Kidney tubule cell (primary cell): ENCODE measurements at regions not wholly inside any gene's neighbourhood (a gene's known extent, or its start where the extent isn't known, plus 50 kb on each side); places are given as distances from the start of the nearest gene placed in this dataset.
"Not testable (repeated sequence)": the region's sequence is repeated elsewhere in the genome, so short reads cannot be mapped to it uniquely, and the experiment has no call there.

Experiments
- DNase-seq: peaks from one replicate; pipeline ENCODE4 v3.0.0-alpha.2; 2018; ENCODE audit warnings: low spot score

DNA sequence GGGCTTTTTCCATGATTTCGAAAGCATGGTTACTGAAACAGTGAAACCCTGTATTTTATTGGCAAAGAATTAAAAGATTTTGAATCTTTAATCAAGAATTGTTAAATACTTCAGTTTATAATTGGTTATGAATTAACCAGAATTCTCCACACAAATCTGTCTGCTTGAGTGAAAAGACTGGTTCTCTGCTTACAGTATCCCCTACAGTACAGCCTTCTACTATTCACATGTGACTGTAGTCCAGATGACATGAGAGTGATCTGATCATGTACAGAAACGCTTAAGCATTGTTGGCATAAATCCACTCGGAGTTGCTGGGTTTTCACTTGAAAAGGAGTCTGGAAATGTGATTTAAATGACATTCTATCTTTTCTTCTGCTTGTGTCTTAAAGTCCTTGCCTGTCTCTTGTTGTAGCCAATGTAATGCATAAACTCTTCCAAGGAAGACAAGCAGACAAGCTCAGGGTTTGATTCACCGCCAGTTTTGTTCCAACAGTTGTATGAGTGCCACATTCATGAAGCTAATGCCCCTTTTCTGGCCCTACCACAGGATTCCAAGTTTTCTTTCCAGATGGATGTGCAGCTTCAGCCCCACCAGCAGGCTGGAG lies 222.0 kb upstream of the LRIG3 start:
- peak; percentile 3 for DNase-seq

DNA sequence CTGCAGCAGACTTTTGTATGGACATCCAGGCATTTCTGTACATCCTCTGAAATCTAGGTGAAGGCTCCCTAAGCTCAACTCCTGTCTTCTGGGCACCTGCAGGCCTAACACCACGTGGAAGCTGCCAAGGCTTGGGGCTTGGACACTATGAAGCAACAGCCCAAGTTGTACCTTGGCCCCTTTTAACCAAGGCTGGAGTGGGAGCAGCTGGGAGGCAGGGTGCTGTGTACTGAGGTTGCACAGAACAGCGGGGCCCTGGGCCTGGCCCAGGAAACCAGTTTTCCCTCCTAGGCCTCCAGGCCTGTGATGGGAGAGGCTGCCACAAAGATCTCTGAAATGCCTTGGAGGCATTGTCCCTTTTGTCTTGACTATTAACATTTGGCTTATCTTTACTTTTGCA lies 214.4 kb upstream of the LRIG3 start:
- DNase-seq = no peak

GRCh38 chr12:59131462-59131861 lies 211.2 kb upstream of the LRIG3 start:
- no peak for DNase-seq

GRCh38 chr12:59122784-59123183 lies 202.5 kb upstream of the LRIG3 start:
- no peak for DNase-seq

DNA sequence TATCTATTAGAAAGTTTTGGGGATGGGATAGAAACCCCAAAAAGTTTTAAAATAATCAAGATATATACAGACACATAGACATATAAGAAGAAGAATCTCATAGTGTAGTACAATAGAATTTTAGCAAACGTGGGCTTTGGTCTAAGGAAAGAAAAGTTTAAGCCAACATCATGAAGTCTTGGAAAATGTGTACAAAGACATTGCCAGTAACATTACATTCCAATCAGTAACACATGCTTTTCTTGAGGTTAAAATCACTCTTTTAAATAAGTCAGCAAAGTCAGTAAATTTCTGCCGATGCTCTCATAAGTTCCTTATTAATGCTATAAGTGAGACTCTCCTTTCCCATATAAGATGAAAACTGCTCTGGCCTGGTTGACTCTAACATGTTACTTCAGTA lies 201.1 kb upstream of the LRIG3 start:
- DNase-seq = no peak

DNA sequence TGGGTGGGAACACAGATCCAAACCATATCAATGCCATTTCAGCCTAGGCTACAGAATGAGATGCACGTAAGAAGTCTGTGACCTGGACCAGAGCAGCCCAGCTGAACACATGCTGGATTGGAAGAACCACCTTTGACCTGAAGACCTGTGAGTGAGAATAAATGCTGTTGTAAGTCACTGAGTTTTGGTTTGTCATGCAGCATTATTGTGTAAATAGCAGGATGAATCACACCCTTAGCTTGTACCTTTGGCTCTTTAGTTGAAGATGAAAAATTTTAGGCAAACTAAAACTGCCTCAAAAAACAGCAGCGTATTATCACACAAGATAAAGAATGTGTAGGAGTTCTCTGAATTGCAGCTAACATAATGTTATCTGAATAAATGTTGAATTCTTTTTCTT lies 199.4 kb upstream of the LRIG3 start:
- DNase-seq = peak; percentile 10

DNA sequence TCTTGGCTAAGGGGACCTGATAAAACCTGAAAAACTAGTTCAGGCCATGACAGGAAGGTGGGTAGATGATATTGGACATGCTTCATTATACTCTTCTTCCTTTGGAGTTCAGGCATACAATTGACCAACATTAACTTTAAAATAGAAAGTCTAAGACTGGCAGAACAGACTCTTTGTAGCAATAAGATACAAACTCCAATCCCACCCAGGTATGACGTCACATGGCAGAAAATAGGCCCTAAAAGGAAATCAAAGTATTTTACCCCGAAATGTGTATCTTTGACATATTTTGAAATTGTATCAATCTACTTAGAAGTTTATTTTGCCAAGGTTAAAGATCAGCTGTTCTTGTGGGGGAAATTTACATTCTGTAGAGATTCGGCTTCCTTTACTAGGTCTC lies 198.1 kb upstream of the LRIG3 start:
- DNase-seq = no peak

DNA sequence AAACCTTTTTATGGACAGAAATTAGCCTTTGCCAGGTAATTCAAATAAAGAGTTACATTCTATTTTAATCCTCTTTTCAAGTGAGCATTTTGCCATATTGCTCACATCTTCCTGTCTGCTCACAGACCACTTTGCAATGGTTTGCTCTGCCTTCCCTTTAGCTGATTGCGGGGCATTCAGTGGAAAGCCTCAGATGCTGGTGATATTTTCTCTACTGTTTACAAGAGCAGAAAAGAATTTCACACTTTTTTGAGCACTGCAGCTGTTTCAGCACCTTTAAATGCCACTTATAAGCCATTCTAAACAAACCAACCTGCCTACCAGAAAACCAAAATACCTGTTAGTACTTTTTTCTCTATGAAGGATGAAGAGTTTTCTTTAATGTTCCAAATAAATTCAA lies 195.7 kb upstream of the LRIG3 start:
- no peak for DNase-seq

- DNase-seq = no peak
These were observed 195.2 kb upstream of the LRIG3 start for GRCh38 chr12:59115526-59115925.

- DNase-seq = peak; percentile 79
These were observed 193.7 kb upstream of the LRIG3 start for GRCh38 chr12:59113831-59114615.

DNA sequence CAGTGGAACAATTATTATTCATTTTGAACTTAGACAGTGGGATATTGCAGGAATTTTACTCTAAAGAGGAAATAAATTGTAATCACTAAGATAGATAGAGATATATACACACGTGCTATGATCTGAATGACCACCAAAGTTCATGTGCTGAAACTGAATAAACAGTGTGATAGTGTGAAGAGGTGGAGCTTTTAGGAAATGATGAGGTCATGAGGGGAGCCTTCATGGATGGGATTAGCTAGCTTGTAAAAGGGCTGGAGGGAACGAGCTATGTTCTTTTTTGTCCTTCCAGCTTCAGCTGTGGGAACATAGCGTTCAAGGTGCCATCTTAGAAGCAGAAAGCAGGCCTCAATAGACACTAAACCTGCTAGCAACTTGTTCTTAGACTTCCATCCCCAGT lies 191.5 kb upstream of the LRIG3 start:
- DNase-seq = no peak

- not testable (repeated sequence) for DNase-seq
These were observed 188.2 kb upstream of the LRIG3 start for GRCh38 chr12:59108516-59108915.

DNA sequence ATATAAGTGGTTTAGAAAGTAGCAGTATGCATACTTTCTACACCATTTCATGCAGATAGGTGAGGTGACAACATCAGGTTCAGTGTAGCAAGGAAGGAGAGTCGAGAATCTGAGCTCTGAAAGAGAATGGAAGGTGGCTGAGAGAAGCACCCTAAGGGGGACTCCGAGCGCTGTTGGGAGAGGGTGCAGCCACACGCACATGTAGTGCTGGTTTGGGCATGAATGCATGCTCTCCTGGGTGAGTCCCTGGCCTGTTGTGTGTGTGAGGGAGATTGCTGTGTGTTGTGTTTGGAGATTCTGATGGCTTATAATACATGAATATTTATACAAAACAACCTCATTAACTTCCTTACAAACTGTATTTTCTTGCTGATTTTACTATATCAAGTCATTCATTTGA lies 180.3 kb upstream of the LRIG3 start:
- DNase-seq = no peak

- no peak for DNase-seq
These were observed 177.6 kb upstream of the LRIG3 start for GRCh38 chr12:59097876-59098275.

GRCh38 chr12:59096246-59096645 lies 175.9 kb upstream of the LRIG3 start:
- DNase-seq = no peak

DNA sequence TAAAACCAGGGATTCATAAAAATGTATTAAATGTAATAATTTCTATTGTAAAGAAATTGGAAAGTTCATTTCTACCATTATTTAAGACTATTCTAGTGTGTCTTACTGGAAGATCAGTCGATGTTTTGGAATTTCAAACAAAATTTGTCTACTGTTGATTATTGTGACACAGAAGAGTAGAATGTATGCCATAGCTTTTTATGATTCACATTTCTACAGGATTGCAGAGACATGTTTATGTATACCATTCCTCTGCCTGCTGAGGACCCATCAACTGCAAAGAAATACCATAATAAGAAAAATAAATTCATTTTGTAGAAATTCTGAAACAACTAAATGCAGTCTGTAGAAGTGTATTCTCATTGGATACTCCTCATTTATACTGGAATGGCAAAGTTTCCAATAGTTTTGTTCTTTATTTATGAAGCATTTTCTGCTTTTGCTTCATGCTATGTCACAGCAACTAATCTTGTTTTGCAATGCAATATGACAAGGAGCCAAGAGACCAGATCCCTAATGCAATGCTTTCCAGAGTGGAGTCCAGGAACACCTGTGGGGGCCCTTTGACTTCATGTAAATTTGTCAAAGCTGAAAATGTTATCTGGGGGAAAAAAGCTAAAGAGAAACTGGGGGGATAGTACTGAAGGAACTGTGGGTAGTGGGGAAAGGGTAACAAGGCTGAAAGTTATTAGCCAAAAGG lies 172.9 kb upstream of the LRIG3 start:
- no peak for DNase-seq

DNA sequence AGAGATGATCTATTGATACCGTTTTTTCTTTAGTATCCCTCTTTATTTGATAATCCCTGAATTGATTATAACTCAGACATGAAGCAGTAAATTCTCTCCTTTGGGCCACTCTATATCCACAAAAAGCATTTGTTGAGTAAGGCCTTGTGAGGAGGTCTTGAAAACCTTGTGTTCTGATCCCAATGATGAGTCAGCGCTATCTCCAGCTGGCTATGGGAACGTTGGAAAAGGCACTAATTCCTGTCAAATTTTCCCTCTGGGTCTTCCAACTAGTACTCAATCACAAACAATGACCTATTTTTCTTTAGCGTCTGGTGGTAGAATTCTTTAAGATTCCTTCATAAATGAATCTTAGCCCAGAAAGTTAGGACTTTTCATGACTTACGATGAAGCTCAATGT lies 168.4 kb upstream of the LRIG3 start:
- no peak for DNase-seq

DNA sequence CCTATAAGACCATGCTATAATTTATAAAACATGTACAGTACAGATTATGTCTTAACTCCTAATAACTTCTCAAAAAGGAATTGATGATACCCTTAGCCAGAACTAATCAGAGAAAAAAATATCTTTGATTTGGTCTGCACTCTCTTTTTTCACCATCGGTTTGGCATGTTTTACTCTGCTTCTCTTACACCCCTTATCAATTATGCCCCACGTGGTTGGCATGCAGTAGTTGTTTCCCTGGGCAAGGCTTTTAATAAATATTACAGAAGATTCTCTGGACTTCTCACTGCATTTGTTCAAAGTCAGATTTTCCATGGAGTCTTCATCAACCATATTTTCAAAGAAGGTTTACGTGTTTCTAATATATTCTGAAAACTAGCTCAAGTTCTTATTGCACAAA lies 167.4 kb upstream of the LRIG3 start:
- DNase-seq = no peak

GRCh38 chr12:59087077-59087673 lies 166.9 kb upstream of the LRIG3 start:
- DNase-seq = peak; percentile 24

DNA sequence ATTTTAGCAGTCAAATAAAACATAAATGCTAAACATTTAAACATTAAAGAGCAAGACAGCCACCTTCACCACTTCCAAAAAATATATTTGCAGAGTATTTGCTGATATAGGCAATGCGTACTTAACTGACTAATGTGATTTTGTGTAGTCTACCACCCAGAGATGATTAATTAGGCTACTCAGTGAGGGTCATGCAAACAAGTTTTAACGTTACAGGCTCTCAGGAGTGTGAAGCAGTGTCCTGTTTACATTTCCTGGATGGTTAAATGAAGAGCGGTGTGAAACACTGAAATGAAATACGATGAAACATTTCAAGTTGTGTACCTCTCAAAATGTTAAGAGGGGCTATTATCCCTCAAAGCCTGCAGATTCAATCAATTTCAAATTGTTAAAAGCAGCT lies 165.8 kb upstream of the LRIG3 start:
- no peak for DNase-seq

DNA sequence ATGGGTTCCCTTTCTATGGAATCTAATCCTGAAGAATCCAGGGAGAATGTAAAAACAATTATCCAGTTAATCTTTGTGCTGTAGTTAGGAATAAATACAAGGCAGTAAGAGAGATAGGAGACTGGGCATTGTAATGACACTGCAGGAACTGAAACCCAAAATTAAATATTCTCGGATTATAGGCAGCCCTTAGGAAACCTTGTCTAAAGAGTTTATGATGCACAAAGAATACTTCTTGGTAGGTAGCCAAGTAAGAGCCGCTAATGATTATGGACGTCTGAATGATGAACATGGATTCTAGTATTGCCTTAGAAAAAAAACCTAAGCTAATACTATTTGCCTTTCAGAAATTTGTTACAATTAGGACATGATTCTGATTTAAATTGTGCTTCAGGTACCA lies 165.4 kb upstream of the LRIG3 start:
- DNase-seq = no peak

- DNase-seq = no peak
These were observed 164.4 kb upstream of the LRIG3 start for GRCh38 chr12:59084511-59085375.
